Endothelial cell of umbilical vein (primary cell): ENCODE measurements at regions not wholly inside any gene's neighbourhood (a gene's known extent, or its start where the extent isn't known, plus 50 kb on each side); places are given as distances from the start of the nearest gene placed in this dataset.

ENCODE experiments used
- BruUV-seq: library from RNA; stranded (reverse); fragments of 400-500 nt; replicated peaks from 2 replicates; lab custom pipeline; 2021; lab: Mats Ljungman, UMichigan
- CTCF ChIA-PET: fragments of 300-600, 350-600 bp; sonication (Branson Sonifier 250); formaldehyde crosslinking; loops from one replicate; lab custom pipeline; 2021; ENCODE audit warnings: antibody characterized with exemption, inconsistent platforms; lab: Charles Lee
- POLR2A ChIA-PET: fragments of 300-600, 350-600 bp; sonication (Branson Sonifier 250); formaldehyde crosslinking; loops from one replicate; lab custom pipeline; 2021; ENCODE audit warnings: antibody characterized with exemption, inconsistent platforms; lab: Charles Lee
- DNase-seq: peaks from one replicate; pipeline ENCODE4 v3.0.0-alpha.2; 2011; ENCODE audit warnings: low read depth, low spot score
- FAIRE-seq: peaks from 2 replicates; lab custom pipeline; 2011; peaks lifted over from hg19 to GRCh38; lab: Jason Lieb, UNC
- H2AFZ ChIP-seq: 2 replicates; pipeline ENCODE4 v1.6.0; 2012; ENCODE audit warnings: low read depth, low read length, control low read depth, inconsistent platforms
- H3K27ac ChIP-seq: 2 replicates; pipeline ENCODE4 v1.5.1; 2011; ENCODE audit warnings: low read depth, mild to moderate bottlenecking, control low read depth, low read length, moderate library complexity; ENCODE audit not compliant: insufficient read depth
- H3K27me3 ChIP-seq, 2 experiments: 2 replicates each; pipeline versions ENCODE4 v1.6.0 to v1.6.1; 2011; ENCODE audit warnings: low read length in 2 of 2, mixed read lengths in 1 of 2; ENCODE audit not compliant: control insufficient read depth in 2 of 2, insufficient read depth in 2 of 2
- H3K36me3 ChIP-seq, 2 experiments: 2 replicates in 1 of 2; 3 replicates in 1 of 2; pipeline ENCODE4 v1.5.1; 2011; ENCODE audit warnings: low read length in 2 of 2, mild to moderate bottlenecking in 1 of 2, moderate library complexity in 1 of 2; ENCODE audit not compliant: control insufficient read depth in 2 of 2, insufficient read depth in 2 of 2; ENCODE audit errors: extremely low read depth in 1 of 2
- H3K4me1 ChIP-seq: 3 replicates; pipeline ENCODE4 v1.5.1; 2011; ENCODE audit warnings: mild to moderate bottlenecking, low read length; ENCODE audit not compliant: control insufficient read depth, insufficient read depth; ENCODE audit errors: extremely low read depth
- H3K4me2 ChIP-seq: 2 replicates; pipeline ENCODE4 v1.6.1; 2011; ENCODE audit warnings: low read length, control low read depth, mixed read lengths; ENCODE audit not compliant: insufficient read depth
- H3K4me3 ChIP-seq, 3 experiments: fragments of 200-600 bp in 1 of 3; sonication (generic), shearing (Covaris generic) in 1 of 3; replicated peaks in 1 of 3; 2 replicates each; pipeline ENCODE4 v1.5.1; 2011 to 2016; ENCODE audit warnings: control low read depth in 3 of 3, low read length in 3 of 3, mild to moderate bottlenecking in 2 of 3, inconsistent platforms in 1 of 3, low read depth in 1 of 3, moderate library complexity in 1 of 3; ENCODE audit not compliant: insufficient read depth in 1 of 3
- H3K79me2 ChIP-seq: 2 replicates; pipeline ENCODE4 v1.6.0; 2012; ENCODE audit warnings: low read length, inconsistent platforms; ENCODE audit not compliant: control insufficient read depth, insufficient read depth
- H3K9ac ChIP-seq: replicated peaks from 2 replicates; pipeline ENCODE3; 2011; ENCODE audit warnings: low read length, control low read depth; ENCODE audit not compliant: insufficient read depth; ENCODE audit errors: extremely low read depth
- H3K9me1 ChIP-seq: replicated peaks from 3 replicates; pipeline ENCODE4 v1.6.0; 2011; ENCODE audit warnings: mild to moderate bottlenecking, low read length; ENCODE audit not compliant: control insufficient read depth, insufficient read depth; ENCODE audit errors: extremely low read depth
- H3K9me3 ChIP-seq: replicated peaks from 2 replicates; pipeline ENCODE4 v1.5.1; 2012; ENCODE audit warnings: low read length, inconsistent platforms; ENCODE audit not compliant: control insufficient read depth, insufficient read depth
- H4K20me1 ChIP-seq: replicated peaks from 2 replicates; pipeline ENCODE3; 2011; ENCODE audit warnings: mild to moderate bottlenecking, low read length; ENCODE audit not compliant: control insufficient read depth, insufficient read depth; ENCODE audit errors: extremely low read depth
- EZH2 ChIP-seq: IDR thresholded peaks from 2 replicates; pipeline ENCODE4 v1.6.1; 2012; ENCODE audit warnings: borderline replicate concordance, low read depth, mild to moderate bottlenecking, moderate library complexity, low read length, inconsistent platforms; ENCODE audit not compliant: severe bottlenecking
- FOS ChIP-seq: IDR thresholded peaks from 2 replicates; pipeline ENCODE4 v1.6.1; 2011; ENCODE audit warnings: mild to moderate bottlenecking, low read length, moderate library complexity, borderline replicate concordance; ENCODE audit not compliant: insufficient read depth
- GATA2 ChIP-seq: IDR thresholded peaks from 2 replicates; pipeline ENCODE4 v1.7.0; 2011; ENCODE audit warnings: low read depth, mild to moderate bottlenecking, moderate library complexity, mixed read lengths, low read length; ENCODE audit not compliant: insufficient read length, insufficient read depth
- JUN ChIP-seq: IDR thresholded peaks from 2 replicates; pipeline ENCODE4 v1.6.1; 2011; ENCODE audit warnings: borderline replicate concordance, low read depth; ENCODE audit not compliant: insufficient read length, insufficient read depth
- MAX ChIP-seq: IDR thresholded peaks from 2 replicates; pipeline ENCODE4 v1.6.1; 2011; ENCODE audit not compliant: insufficient read depth, insufficient read length
- MYC ChIP-seq: IDR thresholded peaks from one replicate; pipeline ENCODE4 v1.6.1; 2011; ENCODE audit warnings: mild to moderate bottlenecking, low read depth, low read length
- POLR2A ChIP-seq: IDR thresholded peaks from 2 replicates; pipeline ENCODE4 v1.6.1; 2012; ENCODE audit warnings: low read depth, mild to moderate bottlenecking, control low read depth, low read length
- POLR2AphosphoS5 ChIP-seq: IDR thresholded peaks from 2 replicates; pipeline ENCODE4 v1.6.1; 2012; ENCODE audit warnings: low read depth, mild to moderate bottlenecking, control low read depth, low read length, moderate library complexity; ENCODE audit not compliant: insufficient read depth
- dilution Hi-C: fragments of 300-500 bp; cut with MboI; formaldehyde crosslinking; loops from one replicate; pipeline ENCODE4 v1.15.0; 2019; ENCODE audit warnings: low sequenced_read_pairs; ENCODE audit not compliant: extremely low pct_ligation_motif_present
- intact Hi-C: fragments of 100-400 bp; cut with micrococcal nuclease; formaldehyde crosslinking; loops from one replicate; pipeline ENCODE4 v1.10.0; 2022
- TF ChIP-seq, protein P1 (sequence below), 2 donors: IDR thresholded peaks; 1 replicate in 1 of 2; 2 replicates in 1 of 2; pipeline ENCODE4 v1.5.1; 2011; ENCODE audit warnings: low read length in 2 of 2, mild to moderate bottlenecking in 2 of 2, moderate library complexity in 2 of 2, control low read depth in 1 of 2, inconsistent platforms in 1 of 2, low read depth in 1 of 2; ENCODE audit not compliant: insufficient read depth in 1 of 2; ENCODE audit errors: extremely low read depth in 1 of 2

DNA sequence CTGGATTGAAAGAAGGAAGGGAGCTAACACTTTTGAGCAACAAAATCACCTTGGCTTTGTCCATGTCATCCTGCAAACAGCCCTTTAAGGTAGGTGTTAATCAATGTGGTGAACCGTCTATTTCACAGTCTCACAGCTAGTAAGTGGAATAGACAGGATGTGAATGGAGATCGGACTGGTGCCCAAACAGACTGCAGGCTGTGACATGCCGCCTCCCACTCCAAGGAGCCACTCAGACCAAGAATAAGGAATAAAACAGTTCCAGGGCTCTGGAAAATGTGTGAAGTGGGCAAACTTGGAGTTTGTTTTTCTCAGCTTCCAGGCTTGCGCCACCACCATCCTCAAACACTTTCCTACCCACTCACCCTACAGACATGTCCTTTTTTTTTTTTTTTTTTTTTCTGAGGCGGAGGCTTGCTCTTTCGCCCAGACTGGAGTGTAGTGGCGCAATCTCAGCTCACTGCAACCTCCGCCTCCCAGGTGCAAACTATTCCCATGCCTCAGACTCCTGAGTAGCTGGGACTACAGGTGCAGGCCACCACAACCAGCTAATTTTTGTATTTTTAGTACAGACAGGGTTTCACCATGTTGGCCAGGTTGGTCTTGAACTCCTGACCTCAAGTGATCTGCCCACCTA, 57.7 kb upstream of the SEC24B start:
- Histone ChIP-seq H3K4me3 (no peak overlapping the region), H3K36me3 (no peaks in the 10 kb centered on the region), H3K27ac (no peak overlapping the region), H3K27me3 (peaks cover 2 to 6% of the 10 kb centered on the region in 2 experiments), H3K79me2 (no peaks in the 10 kb centered on the region), H3K9me3 (no peaks in the 10 kb centered on the region), H4K20me1 (no peaks in the 10 kb centered on the region), H3K9me1 (no peaks in the 10 kb centered on the region), H3K9ac (no peak overlapping the region), H2AFZ (no peak overlapping the region), H3K4me1 (no peaks in the 10 kb centered on the region), H3K4me2 (no peak overlapping the region)
- intact Hi-C loops: no loop called here
- dilution Hi-C loops: no loop called here
- no peak for DNase-seq
- FAIRE-seq: no peak
- ChIA-PET CTCF (interaction anchor here (1.6 kb wide), 1 partner anchor 30 kb away, joined by 5 read pairs; no protein-coding TSS in a partner anchor), POLR2A (no interaction called here)
- TF ChIP-seq MYC (no peak), JUN (no peak), FOS (no peak), EZH2 (no peak), GATA2 (no peak), MAX (no peak), POLR2A (no peak), POLR2AphosphoS5 (no peak)
- TF ChIP-seq, protein P1, sequence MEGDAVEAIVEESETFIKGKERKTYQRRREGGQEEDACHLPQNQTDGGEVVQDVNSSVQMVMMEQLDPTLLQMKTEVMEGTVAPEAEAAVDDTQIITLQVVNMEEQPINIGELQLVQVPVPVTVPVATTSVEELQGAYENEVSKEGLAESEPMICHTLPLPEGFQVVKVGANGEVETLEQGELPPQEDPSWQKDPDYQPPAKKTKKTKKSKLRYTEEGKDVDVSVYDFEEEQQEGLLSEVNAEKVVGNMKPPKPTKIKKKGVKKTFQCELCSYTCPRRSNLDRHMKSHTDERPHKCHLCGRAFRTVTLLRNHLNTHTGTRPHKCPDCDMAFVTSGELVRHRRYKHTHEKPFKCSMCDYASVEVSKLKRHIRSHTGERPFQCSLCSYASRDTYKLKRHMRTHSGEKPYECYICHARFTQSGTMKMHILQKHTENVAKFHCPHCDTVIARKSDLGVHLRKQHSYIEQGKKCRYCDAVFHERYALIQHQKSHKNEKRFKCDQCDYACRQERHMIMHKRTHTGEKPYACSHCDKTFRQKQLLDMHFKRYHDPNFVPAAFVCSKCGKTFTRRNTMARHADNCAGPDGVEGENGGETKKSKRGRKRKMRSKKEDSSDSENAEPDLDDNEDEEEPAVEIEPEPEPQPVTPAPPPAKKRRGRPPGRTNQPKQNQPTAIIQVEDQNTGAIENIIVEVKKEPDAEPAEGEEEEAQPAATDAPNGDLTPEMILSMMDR (IDR thresholded peaks at IDR 0.05; ENCODE audit: extremely low read depth in 1 of 2, insufficient read depth in 1 of 2, low read depth in 1 of 2, low read length in 2 of 2): no peak
- no TSS peak for BruUV-seq
